ENCODE measurements at regions not wholly inside any gene's neighbourhood (a gene's known extent, or its start where the extent isn't known, plus 50 kb on each side); places are given as distances from the start of the nearest gene placed in this dataset.

DNA sequence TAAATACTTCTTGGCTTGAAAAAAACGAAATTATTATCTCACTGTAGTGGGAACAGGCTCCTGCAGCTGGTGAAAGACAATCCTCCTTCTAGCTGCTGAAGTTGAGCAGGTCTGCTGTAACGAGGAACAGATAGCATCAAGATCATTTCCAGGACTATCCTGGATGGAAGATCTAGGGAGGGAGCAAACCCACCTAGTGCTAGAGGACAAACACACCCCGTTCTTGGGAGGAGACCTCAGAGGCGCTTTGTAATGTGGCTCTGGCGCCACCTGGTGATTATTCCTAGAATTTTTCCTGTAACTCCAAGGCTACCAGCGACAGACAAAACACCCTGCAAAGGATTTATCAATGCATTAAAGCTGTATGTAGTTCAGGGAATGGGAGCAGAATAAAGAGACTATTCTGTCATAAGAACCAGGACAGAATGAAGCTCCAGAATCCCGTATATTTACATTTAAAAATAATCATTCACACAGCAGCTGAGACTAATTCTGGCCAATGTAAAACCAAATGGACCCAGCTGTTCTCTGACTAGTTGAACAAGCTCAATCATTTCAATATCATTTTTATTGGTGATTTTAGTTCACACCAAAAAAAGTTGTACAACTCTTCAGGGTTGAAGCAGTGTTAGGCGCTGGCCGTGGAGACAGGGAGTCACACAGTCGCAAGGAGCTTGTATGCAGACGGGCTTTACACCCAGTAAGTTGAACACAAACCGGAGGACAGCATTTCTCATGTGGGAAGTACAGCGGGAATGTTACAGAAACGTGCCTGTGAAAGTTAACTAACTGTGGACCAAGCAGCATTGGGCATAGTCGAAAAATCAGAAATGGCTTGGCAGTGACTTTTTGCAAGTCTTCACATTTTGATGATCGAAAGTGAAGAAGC is 290.3 kb downstream of the TRIB2 start:
- TF ChIP-seq CTCF (IDR thresholded peaks at IDR 0.05) = peak; percentile 60 to 81 (median 66)
- no peak for TF ChIP-seq POLR2A (IDR thresholded peaks at IDR 0.05)

All from Peyer's patch (tissue), 4 donors.